NCI-H146 (cell line): ENCODE measurements at regions not wholly inside any gene's neighbourhood (a gene's known extent, or its start where the extent isn't known, plus 50 kb on each side); places are given as distances from the start of the nearest gene placed in this dataset.

Source experiments
- DNase-seq: peaks from one replicate; lab custom pipeline; 2025; lab: John Stamatoyannopoulos, UW

GRCh38 chr1:177786176-177786745 is 183.6 kb downstream of the SEC16B start:
- DNase-seq, result no peak

GRCh38 chr1:177784936-177785335 is 184.9 kb downstream of the SEC16B start:
- no peak for DNase-seq

- DNase-seq, result no peak
Observed at GRCh38 chr1:177784409-177784808, 185.4 kb downstream of the SEC16B start.

GRCh38 chr1:177783051-177783450 is 186.8 kb downstream of the SEC16B start:
- DNase-seq, result no peak

GRCh38 chr1:177780096-177780700 is 189.7 kb downstream of the SEC16B start:
- peak; percentile 2 for DNase-seq

GRCh38 chr1:177779166-177779965 is 190.5 kb downstream of the SEC16B start:
- no peak for DNase-seq

GRCh38 chr1:177775924-177776323 is 193.9 kb downstream of the SEC16B start:
- DNase-seq, result no peak

- DNase-seq, result no peak
Observed at GRCh38 chr1:177772386-177772960, 197.4 kb downstream of the SEC16B start.

- DNase-seq, result no peak
Observed at GRCh38 chr1:177771688-177772087, 198.2 kb downstream of the SEC16B start.

GRCh38 chr1:177770096-177770495 is 199.8 kb downstream of the SEC16B start:
- DNase-seq, result no peak

- no peak for DNase-seq
Observed at GRCh38 chr1:177755851-177756560, 213.9 kb downstream of the SEC16B start.

GRCh38 chr1:177754603-177755002 is 215.3 kb downstream of the SEC16B start:
- no peak for DNase-seq

- DNase-seq, result no peak
Observed at GRCh38 chr1:177753655-177754054, 216.2 kb downstream of the SEC16B start.

- no peak for DNase-seq
Observed at GRCh38 chr1:177748080-177748801, 221.6 kb downstream of the SEC16B start.

- no peak for DNase-seq
Observed at GRCh38 chr1:177746155-177746554, 223.7 kb downstream of the SEC16B start.

- no peak for DNase-seq
Observed at GRCh38 chr1:177744906-177745305, 225.0 kb downstream of the SEC16B start.

- no peak for DNase-seq
Observed at GRCh38 chr1:177741476-177741875, 228.4 kb downstream of the SEC16B start.

- DNase-seq, result no peak
Observed at GRCh38 chr1:177739780-177740179, 230.1 kb downstream of the SEC16B start.

GRCh38 chr1:177737456-177737855 is 232.4 kb downstream of the SEC16B start:
- no peak for DNase-seq

- DNase-seq, result no peak
Observed at GRCh38 chr1:177732178-177732577, 237.7 kb downstream of the SEC16B start.

- no peak for DNase-seq
Observed at GRCh38 chr1:177729646-177730045, 240.2 kb downstream of the SEC16B start.

- no peak for DNase-seq
Observed at GRCh38 chr1:177723533-177723932, 246.3 kb downstream of the SEC16B start.
